ENCODE measurements at regions not wholly inside any gene's neighbourhood (a gene's known extent, or its start where the extent isn't known, plus 50 kb on each side); places are given as distances from the start of the nearest gene placed in this dataset.

DNA sequence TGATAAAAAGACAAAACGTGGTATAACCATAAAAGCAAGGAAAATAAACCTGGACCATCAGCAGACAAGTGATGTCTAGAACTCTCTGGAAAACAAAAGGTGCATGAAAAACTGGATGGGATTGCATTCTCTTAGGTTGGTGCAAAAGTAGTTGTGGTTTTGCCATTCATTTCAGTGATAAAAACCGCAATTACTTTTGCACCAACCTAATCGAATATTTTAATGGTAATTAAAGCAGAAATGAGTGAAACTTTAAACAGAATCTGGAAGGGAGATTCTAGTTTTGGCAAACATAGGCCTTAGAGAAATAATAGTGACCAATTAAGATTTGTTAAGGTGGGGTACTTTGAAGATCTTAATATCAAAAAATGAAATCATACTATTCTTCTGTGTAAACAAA, 800.8 kb upstream of the GYPC start:
- TF ChIP-seq EZH2 (IDR thresholded peaks at IDR 0.05; ENCODE audit: low read length, missing control alignments): no peak
- TF ChIP-seq, protein P1, sequence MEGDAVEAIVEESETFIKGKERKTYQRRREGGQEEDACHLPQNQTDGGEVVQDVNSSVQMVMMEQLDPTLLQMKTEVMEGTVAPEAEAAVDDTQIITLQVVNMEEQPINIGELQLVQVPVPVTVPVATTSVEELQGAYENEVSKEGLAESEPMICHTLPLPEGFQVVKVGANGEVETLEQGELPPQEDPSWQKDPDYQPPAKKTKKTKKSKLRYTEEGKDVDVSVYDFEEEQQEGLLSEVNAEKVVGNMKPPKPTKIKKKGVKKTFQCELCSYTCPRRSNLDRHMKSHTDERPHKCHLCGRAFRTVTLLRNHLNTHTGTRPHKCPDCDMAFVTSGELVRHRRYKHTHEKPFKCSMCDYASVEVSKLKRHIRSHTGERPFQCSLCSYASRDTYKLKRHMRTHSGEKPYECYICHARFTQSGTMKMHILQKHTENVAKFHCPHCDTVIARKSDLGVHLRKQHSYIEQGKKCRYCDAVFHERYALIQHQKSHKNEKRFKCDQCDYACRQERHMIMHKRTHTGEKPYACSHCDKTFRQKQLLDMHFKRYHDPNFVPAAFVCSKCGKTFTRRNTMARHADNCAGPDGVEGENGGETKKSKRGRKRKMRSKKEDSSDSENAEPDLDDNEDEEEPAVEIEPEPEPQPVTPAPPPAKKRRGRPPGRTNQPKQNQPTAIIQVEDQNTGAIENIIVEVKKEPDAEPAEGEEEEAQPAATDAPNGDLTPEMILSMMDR (conservative IDR thresholded peaks at IDR 0.05 in 1 of 2, IDR thresholded peaks at IDR 0.05 in 1 of 2; ENCODE audit: low read depth in 1 of 2, low read length in 2 of 2): no peak

Measured in fibroblast of lung (primary cell).